HepG2 (cell line): ENCODE measurements at regions not wholly inside any gene's neighbourhood (a gene's known extent, or its start where the extent isn't known, plus 50 kb on each side); places are given as distances from the start of the nearest gene placed in this dataset.

Experiments used
- ARHGAP35 ChIP-seq: sonication (generic); formaldehyde crosslinking; IDR thresholded peaks from 2 replicates; pipeline ENCODE4 v1.9.0; 2022; ENCODE audit warnings: mild to moderate bottlenecking, inconsistent platforms, moderate library complexity, missing genetic modification reagents, borderline replicate concordance
- ELF3 ChIP-seq: IDR thresholded peaks from 2 replicates; pipeline ENCODE4 v1.6.1; 2016; ENCODE audit warnings: missing genetic modification reagents, missing compliant biosample characterization
- FOXJ3 ChIP-seq: sonication (generic); formaldehyde crosslinking; IDR thresholded peaks from 2 replicates; pipeline ENCODE4 v1.4.0; 2020; ENCODE audit warnings: missing genetic modification reagents, mild to moderate bottlenecking, borderline replicate concordance
- FOXO1 ChIP-seq: sonication (generic); formaldehyde crosslinking; IDR thresholded peaks from 2 replicates; pipeline ENCODE4 v1.4.0; 2020; ENCODE audit warnings: missing genetic modification reagents
- SRY ChIP-seq: sonication (generic); formaldehyde crosslinking; IDR thresholded peaks from 2 replicates; pipeline ENCODE4 v1.8.0; 2022; ENCODE audit warnings: mild to moderate bottlenecking, missing genetic modification reagents
- ZBTB7B ChIP-seq: sonication (generic); formaldehyde crosslinking; IDR thresholded peaks from 2 replicates; pipeline ENCODE4 v1.4.0; 2020; ENCODE audit warnings: missing genetic modification reagents
- ZIK1 ChIP-seq: sonication (generic); formaldehyde crosslinking; IDR thresholded peaks from 2 replicates; pipeline ENCODE4 v1.5.0; 2020; ENCODE audit warnings: mild to moderate bottlenecking, low read depth, missing genetic modification reagents, borderline replicate concordance
- ZNF253 ChIP-seq: sonication (generic); formaldehyde crosslinking; IDR thresholded peaks from 2 replicates; pipeline ENCODE4 v1.8.0; 2022; ENCODE audit warnings: mild to moderate bottlenecking, missing genetic modification reagents, borderline replicate concordance
- ZNF343 ChIP-seq: sonication (generic); formaldehyde crosslinking; IDR thresholded peaks from 2 replicates; pipeline ENCODE4 v1.4.0; 2020; ENCODE audit warnings: mild to moderate bottlenecking, missing genetic modification reagents
- ZSCAN9 ChIP-seq: IDR thresholded peaks from 2 replicates; pipeline ENCODE4 v1.6.1; 2016; ENCODE audit warnings: borderline replicate concordance
- TF ChIP-seq, protein P1 (sequence below): sonication (generic); formaldehyde crosslinking; IDR thresholded peaks from 2 replicates; pipeline ENCODE4 v1.4.0; 2020; ENCODE audit warnings: missing genetic modification reagents, mild to moderate bottlenecking, borderline replicate concordance
- TF ChIP-seq, protein P2 (sequence below): sonication (generic); formaldehyde crosslinking; IDR thresholded peaks from 2 replicates; pipeline ENCODE4 v1.5.0; 2020; ENCODE audit warnings: missing genetic modification reagents
- TF ChIP-seq, protein P3 (sequence below): sonication (generic); formaldehyde crosslinking; IDR thresholded peaks from 2 replicates; pipeline ENCODE4 v1.4.0; 2020; ENCODE audit warnings: missing genetic modification reagents
- TF ChIP-seq, protein P4 (sequence below), 2 experiments: sonication (generic) in 1 of 2; formaldehyde crosslinking in 1 of 2; IDR thresholded peaks; 2 replicates each; pipeline versions ENCODE4 v1.6.1 to v1.9.0; 2014 to 2022; ENCODE audit warnings: antibody characterized with exemption in 1 of 2, borderline replicate concordance in 1 of 2, inconsistent platforms in 1 of 2, low read depth in 1 of 2, missing genetic modification reagents in 1 of 2

DNA sequence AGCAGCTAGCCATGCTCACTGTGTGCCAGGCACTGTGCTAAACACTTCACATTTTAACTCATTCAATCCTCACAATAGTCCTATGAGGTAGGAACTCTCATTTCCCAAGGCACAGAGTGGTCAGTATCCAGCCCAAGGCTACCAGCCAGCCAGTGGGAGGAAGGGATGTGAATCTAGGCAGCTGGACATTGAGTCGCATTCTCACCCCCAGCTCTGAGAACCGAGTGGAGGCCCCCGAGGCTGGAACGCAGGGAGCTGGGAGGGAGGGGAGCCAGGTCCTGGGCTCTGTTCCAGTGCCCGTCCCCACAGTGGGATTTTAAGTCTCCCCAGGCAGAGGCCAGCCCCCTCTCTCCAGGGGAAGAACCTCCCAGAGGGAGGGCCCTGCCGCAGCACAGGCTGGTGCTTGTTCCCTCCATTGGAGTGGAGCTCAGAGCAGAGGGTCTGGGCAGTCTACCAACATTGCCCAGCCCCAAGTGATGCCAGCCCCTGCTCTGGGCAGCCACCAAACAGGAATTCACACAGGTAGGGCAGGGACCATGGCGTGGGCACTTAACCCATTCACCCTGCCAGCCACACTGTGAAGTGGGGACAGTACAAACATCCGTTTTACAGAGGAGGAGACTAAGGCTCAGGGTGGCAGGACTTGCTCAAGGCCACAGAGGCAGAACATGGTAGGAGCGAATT is 131.3 kb downstream of the CEBPB start (continued):
- TF ChIP-seq ZBTB7B (CRISPR knock-in tag) (0 out of 2 replicates have a peak, but pooled peaks have one; percentile 54), ZIK1 (0 out of 2 replicates have a peak, but pooled peaks have one; percentile 29), FOXO1 (CRISPR knock-in tag) (peak; percentile 12; the same call in 1 of the 2 replicates), ZNF253 (CRISPR knock-in tag) (peak; percentile 31; the same call in 1 of the 2 replicates), SRY (CRISPR knock-in tag) (peak; percentile 53; the same call in 1 of the 2 replicates), ZSCAN9 (CRISPR knock-in tag) (no peak; the same call in 1 of the 2 replicates), ELF3 (CRISPR knock-in tag) (peak; percentile 28; the same call in 1 of the 2 replicates), ARHGAP35 (CRISPR knock-in tag) (peak; percentile 46; the same call in 1 of the 2 replicates), ZNF343 (peak; percentile 10; the same call in 1 of the 2 replicates), FOXJ3 (0 out of 2 replicates have a peak, but pooled peaks have one; percentile 5)
- TF ChIP-seq, protein P1, sequence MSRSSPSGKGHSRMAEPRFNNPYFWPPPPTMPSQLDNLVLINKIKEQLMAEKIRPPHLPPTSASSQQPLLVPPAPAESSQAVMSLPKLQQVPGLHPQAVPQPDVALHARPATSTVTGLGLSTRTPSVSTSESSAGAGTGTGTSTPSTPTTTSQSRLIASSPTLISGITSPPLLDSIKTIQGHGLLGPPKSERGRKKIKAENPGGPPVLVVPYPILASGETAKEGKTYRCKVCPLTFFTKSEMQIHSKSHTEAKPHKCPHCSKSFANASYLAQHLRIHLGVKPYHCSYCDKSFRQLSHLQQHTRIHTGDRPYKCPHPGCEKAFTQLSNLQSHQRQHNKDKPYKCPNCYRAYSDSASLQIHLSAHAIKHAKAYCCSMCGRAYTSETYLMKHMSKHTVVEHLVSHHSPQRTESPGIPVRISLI, result no peak
- TF ChIP-seq, protein P2, sequence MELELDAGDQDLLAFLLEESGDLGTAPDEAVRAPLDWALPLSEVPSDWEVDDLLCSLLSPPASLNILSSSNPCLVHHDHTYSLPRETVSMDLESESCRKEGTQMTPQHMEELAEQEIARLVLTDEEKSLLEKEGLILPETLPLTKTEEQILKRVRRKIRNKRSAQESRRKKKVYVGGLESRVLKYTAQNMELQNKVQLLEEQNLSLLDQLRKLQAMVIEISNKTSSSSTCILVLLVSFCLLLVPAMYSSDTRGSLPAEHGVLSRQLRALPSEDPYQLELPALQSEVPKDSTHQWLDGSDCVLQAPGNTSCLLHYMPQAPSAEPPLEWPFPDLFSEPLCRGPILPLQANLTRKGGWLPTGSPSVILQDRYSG (CRISPR knock-in tag), result no peak; the same call in 1 of the 2 replicates
- TF ChIP-seq, protein P3, sequence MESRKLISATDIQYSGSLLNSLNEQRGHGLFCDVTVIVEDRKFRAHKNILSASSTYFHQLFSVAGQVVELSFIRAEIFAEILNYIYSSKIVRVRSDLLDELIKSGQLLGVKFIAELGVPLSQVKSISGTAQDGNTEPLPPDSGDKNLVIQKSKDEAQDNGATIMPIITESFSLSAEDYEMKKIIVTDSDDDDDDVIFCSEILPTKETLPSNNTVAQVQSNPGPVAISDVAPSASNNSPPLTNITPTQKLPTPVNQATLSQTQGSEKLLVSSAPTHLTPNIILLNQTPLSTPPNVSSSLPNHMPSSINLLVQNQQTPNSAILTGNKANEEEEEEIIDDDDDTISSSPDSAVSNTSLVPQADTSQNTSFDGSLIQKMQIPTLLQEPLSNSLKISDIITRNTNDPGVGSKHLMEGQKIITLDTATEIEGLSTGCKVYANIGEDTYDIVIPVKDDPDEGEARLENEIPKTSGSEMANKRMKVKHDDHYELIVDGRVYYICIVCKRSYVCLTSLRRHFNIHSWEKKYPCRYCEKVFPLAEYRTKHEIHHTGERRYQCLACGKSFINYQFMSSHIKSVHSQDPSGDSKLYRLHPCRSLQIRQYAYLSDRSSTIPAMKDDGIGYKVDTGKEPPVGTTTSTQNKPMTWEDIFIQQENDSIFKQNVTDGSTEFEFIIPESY (CRISPR knock-in tag), result no peak
- TF ChIP-seq, protein P4, sequence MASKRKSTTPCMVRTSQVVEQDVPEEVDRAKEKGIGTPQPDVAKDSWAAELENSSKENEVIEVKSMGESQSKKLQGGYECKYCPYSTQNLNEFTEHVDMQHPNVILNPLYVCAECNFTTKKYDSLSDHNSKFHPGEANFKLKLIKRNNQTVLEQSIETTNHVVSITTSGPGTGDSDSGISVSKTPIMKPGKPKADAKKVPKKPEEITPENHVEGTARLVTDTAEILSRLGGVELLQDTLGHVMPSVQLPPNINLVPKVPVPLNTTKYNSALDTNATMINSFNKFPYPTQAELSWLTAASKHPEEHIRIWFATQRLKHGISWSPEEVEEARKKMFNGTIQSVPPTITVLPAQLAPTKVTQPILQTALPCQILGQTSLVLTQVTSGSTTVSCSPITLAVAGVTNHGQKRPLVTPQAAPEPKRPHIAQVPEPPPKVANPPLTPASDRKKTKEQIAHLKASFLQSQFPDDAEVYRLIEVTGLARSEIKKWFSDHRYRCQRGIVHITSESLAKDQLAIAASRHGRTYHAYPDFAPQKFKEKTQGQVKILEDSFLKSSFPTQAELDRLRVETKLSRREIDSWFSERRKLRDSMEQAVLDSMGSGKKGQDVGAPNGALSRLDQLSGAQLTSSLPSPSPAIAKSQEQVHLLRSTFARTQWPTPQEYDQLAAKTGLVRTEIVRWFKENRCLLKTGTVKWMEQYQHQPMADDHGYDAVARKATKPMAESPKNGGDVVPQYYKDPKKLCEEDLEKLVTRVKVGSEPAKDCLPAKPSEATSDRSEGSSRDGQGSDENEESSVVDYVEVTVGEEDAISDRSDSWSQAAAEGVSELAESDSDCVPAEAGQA (IDR thresholded peaks at IDR 0.05; ENCODE audit: low read depth), result peak; percentile 32; the same call in 1 of the 2 replicates
- TF ChIP-seq, protein P4 (CRISPR knock-in tag; IDR thresholded peaks at IDR 0.05; ENCODE audit: borderline replicate concordance), result no peak
